BE2C (cell line): ENCODE measurements at regions not wholly inside any gene's neighbourhood (a gene's known extent, or its start where the extent isn't known, plus 50 kb on each side); places are given as distances from the start of the nearest gene placed in this dataset.

Source experiments
- DNase-seq: peaks from one replicate; pipeline ENCODE4 v3.0.0-alpha.2; 2020
- H3K27me3 ChIP-seq: fragments of 250-450 bp; sonication (Bioruptor Pico); 2 replicates; pipeline ENCODE4 v1.5.1; 2020; ENCODE audit warnings: mild to moderate bottlenecking
- H3K36me3 ChIP-seq: fragments of 250-450 bp; sonication (Bioruptor Pico); 2 replicates; pipeline ENCODE4 v1.5.1; 2020; ENCODE audit warnings: mild to moderate bottlenecking
- H3K4me1 ChIP-seq: fragments of 250-450 bp; sonication (Bioruptor Pico); 2 replicates; pipeline ENCODE4 v1.5.1; 2020
- H3K4me3 ChIP-seq: 2 replicates; pipeline ENCODE4 v1.5.1; 2011; ENCODE audit warnings: low read depth, low read length
- H3K9me3 ChIP-seq: fragments of 250-450 bp; sonication (Bioruptor Pico); 2 replicates; pipeline ENCODE4 v1.5.1; 2020
- TF ChIP-seq, protein P1 (sequence below): IDR thresholded peaks from 2 replicates; pipeline ENCODE4 v1.5.1; 2012; ENCODE audit warnings: mild to moderate bottlenecking, low read depth, low read length

DNA sequence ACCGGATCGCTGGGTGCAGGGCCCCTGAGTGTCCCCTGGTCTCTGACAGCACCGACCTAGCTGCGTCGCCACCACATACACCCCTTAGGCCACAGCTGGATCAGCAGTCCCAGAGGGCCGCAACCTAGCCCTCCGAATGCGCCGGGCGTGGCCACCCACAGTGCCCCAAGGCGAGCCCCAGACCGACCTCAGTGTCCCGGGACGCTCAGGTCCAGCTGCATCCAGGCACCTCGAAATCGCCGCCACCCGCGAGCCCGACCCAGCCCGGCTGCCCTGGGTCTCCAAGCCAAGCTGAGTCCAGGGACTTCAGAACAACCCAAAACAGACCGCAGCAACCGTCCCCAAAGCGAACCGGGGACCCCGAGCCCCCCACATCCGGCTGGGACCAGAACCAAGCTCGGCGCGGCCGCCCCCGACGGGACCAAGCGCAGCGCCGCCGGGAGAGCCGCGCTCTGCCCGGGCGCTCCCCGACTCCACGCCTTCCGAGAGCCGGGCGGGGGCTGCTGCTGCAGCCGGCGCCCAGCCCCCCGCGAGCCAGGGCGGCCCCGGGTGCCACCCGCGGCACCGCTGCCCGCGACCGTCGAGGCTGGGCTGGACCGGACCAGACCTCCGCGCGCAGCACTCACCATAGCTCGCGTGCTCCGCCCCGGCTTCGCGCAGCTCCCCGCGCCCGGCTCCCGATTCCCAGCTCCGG lies 54.6 kb upstream of the ECE1 start:
- TF ChIP-seq, protein P1, sequence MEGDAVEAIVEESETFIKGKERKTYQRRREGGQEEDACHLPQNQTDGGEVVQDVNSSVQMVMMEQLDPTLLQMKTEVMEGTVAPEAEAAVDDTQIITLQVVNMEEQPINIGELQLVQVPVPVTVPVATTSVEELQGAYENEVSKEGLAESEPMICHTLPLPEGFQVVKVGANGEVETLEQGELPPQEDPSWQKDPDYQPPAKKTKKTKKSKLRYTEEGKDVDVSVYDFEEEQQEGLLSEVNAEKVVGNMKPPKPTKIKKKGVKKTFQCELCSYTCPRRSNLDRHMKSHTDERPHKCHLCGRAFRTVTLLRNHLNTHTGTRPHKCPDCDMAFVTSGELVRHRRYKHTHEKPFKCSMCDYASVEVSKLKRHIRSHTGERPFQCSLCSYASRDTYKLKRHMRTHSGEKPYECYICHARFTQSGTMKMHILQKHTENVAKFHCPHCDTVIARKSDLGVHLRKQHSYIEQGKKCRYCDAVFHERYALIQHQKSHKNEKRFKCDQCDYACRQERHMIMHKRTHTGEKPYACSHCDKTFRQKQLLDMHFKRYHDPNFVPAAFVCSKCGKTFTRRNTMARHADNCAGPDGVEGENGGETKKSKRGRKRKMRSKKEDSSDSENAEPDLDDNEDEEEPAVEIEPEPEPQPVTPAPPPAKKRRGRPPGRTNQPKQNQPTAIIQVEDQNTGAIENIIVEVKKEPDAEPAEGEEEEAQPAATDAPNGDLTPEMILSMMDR, result no peak
- Histone ChIP-seq H3K4me1 (peaks cover 8% of the 10 kb centered on the region), H3K36me3 (peaks cover 2% of the 10 kb centered on the region; the same call in 1 of the 2 replicates), H3K27me3 (no peaks in the 10 kb centered on the region), H3K9me3 (no peaks in the 10 kb centered on the region), H3K4me3 (peak overlapping the region; percentile 63)
- no peak for DNase-seq

DNA sequence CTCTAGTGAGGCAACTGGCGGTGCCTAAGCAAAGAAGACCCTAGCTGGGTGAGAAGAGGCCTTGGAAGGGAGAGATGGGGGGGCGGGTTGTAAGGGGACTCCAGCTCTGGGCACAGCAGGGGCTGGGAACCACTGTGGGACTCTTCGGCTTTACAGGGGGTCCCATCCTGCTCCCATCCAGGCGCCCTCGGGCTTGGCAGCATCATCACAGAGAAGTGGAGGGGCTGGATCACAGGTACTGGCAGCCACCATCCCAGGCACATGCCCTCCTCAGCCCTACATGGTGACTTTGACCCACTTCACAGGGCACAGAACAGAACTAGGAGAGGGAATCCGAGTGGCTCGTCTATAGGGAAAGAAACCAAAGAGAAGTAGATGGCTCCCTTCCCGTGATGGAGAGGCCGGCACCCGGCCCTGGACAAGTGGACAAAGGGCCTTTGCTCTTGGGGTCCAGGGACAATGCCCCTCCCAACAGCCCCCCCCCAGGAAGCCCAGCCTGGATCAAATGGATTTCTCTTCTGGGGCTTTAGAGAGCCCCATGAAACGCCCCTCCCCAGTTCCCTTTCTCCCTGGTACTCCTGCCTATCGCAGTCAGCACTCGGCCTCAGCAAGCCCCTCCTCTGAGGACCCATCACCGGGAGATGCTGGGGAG lies 54.0 kb upstream of the ECE1 start:
- Histone ChIP-seq H3K4me3 (peak overlapping the region; percentile 63), H3K9me3 (no peaks in the 10 kb centered on the region), H3K4me1 (peaks cover 8% of the 10 kb centered on the region), H3K27me3 (no peaks in the 10 kb centered on the region), H3K36me3 (peaks cover 2% of the 10 kb centered on the region; the same call in 1 of the 2 replicates)
- TF ChIP-seq, protein P1, result no peak
- DNase-seq, result no peak

- H3K9me3 ChIP-seq, result no peaks in the 10 kb centered on the region
- H3K4me1 ChIP-seq, result peaks cover 10% of the 10 kb centered on the region
Observed at GRCh38 chr1:21342961-21343838, 52.9 kb upstream of the ECE1 start.

DNA sequence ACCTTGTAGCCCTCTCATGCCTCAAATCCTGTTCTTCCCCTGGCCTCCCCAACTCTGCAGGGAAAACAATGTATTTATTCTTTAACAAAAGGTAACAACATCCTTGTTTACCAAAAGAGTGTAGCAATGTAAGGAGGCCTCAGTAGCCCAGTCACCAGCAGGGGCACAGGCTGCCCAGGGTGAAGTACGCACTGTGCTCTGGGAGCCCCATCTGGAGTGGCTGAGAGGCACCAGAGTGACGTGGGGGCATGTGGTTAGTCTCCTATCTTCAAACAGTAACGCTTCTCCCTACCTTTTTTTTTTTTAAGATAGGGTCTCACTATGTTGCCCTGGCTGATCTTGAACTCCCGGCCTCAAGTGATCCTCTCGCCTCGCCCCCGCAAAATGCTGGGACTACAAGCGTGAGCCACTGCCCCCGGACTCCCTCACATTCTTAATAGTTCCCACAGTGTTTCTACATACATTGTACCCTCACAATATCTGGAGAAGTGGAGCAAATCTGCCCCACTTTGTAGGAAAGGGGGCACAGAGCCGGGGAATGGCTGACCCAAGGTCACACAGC lies 51.3 kb upstream of the ECE1 start:
- no peak for DNase-seq
- Histone ChIP-seq H3K4me1 (peaks cover 20% of the 10 kb centered on the region), H3K9me3 (no peaks in the 10 kb centered on the region), H3K4me3 (no peak overlapping the region), H3K36me3 (peaks cover 2% of the 10 kb centered on the region; the same call in 1 of the 2 replicates), H3K27me3 (no peaks in the 10 kb centered on the region)
- TF ChIP-seq, protein P1, result no peak

More at GRCh38 chr1:21342961-21343838, 52.9 kb upstream of the ECE1 start:
- TF ChIP-seq, protein P1, result no peak
- peak overlapping the region; percentile 63 for H3K4me3 ChIP-seq
- no peaks in the 10 kb centered on the region for H3K27me3 ChIP-seq
- H3K36me3 ChIP-seq, result peaks cover 2% of the 10 kb centered on the region; the same call in 1 of the 2 replicates
- DNase-seq, result no peak

GRCh38 chr1:21341022-21341421 lies 50.8 kb upstream of the ECE1 start:
- TF ChIP-seq, protein P1, result no peak
- Histone ChIP-seq H3K27me3 (no peaks in the 10 kb centered on the region), H3K9me3 (no peaks in the 10 kb centered on the region), H3K4me3 (no peak overlapping the region), H3K36me3 (peaks cover 2% of the 10 kb centered on the region; the same call in 1 of the 2 replicates), H3K4me1 (peaks cover 23% of the 10 kb centered on the region)
- DNase-seq, result no peak
